ENCODE measurements at regions not wholly inside any gene's neighbourhood (a gene's known extent, or its start where the extent isn't known, plus 50 kb on each side); places are given as distances from the start of the nearest gene placed in this dataset.

DNA sequence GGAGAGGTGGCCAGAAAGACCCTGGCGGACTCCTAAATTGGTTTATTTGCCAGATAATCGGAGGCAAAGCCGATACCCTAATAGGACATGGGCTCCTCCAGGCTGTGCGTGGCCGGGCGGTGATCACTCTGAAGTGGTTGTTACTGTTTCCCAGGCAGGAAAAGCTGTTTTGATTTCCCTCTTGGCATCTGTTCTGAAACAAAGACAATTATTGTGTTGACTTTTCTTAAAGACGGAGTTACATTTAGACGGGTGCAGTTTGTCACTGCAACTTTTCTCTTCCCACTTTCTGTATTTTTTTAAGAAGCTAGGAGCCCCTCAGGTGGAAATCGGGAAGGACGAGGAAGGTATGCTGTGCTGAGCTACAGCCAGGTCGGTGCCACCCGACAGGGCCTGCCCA is 1288.4 kb downstream of the BRD1 start:
- DNase-seq: no peak

DNA sequence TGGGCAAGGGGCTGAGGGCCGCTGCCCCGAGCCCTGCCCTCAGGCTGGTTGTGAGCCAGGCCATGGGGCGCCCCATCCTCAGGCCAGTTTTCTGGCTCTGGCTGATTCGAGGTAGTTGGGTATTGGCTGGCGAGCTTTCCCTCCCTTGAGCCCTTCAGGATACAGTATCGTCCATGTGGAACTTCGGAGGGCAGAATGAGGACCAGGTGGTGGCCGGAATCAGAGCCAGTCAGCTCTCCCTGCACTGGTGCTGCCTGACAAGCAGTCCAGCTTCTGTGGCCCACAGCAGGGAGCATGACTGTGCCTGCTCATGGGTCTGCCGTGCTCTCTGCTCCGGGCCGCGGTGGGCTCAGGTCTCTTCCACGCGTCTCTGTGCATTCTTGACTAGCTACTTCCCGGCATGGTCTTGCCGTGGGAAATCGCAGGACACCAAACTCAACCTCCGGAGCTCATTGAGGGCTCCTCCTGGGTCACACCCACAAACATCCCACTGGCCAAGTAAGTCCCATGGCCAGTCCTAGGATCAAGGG is 1289.3 kb downstream of the BRD1 start:
- DNase-seq: no peak

DNA sequence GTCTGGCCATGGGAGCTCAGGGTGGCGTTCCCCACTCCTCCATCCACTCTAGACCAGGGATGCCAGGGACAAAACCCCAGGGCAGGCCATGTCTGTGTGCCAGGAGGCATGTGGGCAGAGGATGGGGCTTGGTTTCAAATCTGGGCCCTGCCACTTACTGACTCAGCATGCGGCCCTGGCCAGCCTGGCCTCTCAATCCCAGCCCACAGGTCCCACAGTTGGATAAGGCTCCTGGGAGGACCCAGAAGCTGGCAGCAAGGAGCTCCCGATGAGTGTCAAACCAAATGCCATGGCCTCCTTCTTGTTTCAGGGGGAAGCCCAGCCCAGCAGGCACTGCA is 1290.4 kb downstream of the BRD1 start:
- no peak for DNase-seq

DNA sequence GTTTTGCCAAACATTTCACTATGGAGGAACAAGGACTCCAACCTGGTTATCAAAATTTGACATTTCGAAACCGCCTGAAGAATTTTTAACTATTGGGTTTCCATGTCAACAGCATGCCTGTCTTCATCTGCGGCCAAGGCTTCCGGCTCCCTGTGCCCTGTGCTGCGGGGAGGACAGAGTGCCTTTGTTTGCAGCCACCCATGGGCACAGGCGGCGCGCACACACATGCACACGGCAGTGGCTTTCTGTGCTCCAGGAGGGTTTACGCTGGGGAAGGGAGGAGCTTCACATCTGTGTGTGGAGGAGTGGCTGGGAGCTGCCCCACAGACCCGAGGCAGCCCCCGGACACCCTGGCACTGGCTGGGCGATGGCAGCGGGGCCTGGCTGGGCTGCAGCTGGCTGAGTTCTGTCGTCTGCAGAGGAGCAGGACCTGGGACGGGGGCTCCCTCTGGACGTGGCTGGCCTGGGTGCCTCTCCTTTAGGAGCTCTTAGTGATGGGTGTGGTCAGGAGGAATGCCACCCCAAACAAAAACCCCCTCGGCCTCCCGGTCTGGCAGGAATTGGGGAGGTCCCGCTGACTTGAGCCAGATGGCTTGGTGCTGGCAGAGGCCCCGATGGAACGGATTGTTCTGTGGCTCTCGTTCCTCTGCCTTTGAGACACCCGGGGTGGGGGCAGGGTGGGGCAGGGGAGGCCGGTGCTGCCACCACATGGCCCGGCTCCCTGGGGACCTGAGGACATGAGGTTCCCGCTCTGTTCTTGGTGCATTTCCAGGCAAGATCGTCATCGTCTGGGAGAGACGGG is 1290.9 kb downstream of the BRD1 start:
- DNase-seq: peak; percentile 19

DNA sequence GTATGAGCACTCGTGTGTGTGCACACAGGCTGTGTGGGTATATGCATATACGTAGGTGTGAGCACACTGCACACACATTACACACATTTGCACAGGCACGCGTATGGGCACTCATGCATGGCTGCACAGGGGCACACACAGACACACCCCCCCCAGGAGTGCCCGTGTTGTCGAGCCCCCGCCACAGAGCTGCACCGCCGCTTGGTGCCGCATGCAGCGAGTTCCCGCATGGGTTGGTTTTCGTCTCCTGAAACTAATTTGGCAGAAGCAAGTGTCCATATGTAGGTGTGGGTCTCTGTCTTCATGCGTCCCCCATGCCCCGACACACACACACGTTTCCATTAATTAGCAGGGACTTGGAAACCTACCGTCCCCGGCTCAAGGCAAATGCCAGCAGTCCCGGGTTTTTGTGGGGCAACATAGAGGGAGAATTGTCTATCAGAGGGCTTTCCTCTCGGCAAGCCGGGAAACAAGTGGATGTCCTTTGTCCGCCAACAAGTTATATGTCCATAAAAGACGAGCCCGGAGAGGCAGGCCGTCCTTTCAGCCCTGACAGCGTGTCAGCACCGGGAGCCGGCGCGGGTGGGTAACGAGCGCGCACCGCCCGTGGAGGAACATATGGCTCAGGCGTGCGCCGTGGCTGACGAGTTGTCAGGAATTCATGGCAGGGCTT is 1291.7 kb downstream of the BRD1 start:
- no peak for DNase-seq

DNA sequence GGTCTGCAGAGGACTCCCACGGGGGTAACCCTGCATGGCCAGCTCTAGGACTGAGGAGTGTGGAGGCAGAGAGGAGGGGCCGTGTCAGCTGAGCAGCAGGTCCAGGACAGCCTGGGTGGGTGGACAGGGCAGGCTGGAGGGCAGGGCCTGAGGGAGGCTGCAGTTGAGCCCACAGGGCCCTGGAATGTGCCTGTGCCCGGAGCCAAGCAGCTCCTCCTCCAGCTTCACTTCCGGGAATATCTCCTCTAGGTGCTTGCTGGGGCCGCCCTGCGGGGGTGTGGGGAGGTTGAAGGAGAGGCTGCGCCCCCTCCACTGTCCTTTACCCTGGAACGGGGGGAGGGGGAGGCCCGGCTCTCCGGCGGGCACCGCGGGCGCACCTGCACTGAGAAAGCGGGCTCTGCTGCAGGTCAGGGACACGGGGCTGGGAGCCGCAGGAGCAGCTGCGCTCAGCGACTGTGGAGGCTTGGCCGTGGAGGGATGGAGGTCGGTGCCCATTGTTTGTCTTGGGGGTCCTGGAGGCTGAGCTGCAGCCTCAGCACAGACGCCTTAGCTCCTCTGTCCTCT is 1293.2 kb downstream of the BRD1 start:
- no peak for DNase-seq

DNA sequence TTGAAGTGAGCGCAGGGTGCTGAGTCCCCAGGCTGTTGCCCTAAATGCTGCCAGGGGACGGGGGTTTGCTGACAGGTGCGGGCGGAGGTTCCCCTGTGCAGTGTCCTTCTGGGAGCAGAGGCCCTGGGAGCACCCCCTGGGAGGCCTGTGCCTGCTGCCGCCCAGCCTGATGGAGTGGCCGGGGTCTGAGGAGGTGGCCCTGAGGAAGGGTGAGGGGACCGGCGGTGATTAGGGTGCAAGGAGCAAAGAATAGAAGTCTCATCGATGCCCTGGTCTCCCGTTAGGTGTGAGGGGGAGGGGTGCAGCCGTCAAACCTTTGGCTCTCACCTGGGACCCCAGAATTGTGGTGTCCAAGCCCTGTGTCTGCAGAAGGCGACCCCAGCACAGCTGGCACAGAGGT is 1294.7 kb downstream of the BRD1 start:
- no peak for DNase-seq

DNA sequence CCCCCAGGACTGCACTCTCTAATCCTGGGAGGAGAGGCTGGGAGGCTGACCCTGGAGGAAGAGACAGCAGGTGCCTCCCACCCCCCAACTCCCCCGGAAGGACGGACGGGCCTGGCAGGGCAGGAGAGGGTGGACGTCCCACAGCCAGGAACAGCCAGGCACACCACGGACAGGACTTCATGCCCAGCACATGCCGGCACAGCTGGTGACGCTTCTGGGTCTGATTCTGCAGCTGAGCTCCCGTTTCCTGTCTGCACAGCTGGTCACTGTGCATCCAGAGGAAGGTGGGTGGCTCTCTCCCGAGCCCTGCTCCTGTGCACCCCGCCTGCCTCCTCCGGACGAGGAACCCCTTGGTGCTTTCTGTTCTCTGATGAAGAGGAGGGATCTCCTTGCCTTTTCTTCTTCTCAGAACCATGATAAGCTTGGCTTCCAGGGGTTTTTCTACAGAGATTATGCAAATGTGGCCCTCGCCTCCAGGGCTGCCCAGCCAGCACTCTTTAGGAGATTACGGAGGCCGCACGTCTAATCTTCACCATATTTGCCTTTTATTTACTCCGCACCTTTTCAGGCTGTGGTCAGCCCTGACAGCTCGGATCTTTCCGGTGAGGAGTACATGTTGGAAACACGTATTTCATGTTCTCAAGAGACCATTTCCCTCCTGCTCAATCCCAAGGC is 1295.8 kb downstream of the BRD1 start:
- no peak for DNase-seq

DNA sequence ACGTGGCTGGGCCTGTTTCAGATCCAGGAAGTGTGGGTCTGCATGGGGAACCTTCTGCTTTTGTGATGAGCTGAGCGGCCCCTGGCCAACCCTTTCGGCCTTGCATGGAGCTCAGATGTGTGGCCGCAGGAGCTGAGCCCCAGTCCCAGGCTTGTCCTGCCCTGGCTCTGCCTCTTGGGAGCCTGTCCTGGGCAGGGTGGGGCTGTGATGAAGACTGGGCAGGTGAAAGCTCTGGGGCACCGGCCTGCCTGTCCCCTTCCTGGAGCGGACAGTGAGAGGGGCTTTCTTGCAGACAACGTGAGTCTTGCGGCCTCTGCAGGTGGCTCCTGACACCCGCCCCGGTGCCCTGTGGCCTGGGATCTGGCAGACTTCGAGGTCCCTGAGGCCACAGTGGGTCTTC is 1296.6 kb downstream of the BRD1 start:
- no peak for DNase-seq

DNA sequence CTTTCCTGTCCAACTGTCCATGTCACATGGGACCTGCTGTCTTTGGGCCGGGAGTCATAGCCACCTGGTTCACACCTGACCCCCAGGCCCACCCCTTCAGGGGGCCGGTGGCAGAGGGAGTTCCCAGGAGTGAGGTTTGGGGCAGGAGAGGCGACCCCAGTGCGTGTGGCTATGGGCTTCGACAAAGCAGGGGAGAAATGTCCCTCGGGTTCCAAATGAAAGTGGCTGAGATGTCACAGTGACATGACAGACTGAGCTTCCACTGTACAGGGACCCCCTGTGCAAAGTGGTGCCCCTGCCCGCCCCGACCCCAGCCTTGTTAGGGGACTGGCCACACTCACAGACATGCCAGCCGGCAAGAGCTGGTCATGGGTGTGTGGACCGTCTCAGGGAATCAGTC is 1297.0 kb downstream of the BRD1 start:
- no peak for DNase-seq

DNA sequence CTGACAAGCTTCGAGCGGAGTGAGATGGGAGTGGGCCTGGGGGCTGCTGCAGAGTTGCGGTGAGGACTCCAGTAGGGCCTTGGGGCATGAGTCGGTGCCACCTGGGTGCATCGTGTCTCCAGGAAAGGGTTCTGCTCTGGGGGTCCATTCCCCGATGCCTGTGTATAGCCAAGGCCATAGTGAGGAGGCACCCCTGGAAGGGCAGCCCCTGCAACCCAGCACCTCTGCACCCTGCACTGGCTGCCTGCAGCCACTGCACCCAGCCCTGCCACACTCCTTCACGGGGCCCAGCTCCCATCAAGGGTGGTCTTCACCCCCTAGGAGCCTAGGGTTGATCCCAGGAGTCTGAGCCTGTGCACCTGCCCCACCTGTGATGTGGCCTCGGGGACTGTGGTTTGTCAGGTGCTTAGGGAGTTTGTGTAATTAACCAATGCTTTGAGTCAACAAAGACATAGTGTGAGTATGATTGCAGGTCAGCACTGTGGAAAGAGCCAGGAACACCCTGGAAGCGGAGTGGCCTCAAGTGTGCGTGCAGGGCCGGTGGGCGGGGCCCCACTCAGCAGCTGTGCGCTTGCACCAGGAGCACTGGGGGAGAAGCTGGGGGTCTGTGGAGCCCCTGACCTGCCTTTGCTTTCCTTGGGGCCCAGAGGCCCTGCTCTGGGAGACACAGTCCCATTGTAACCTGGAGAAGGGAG is 1299.3 kb downstream of the BRD1 start:
- no peak for DNase-seq

DNA sequence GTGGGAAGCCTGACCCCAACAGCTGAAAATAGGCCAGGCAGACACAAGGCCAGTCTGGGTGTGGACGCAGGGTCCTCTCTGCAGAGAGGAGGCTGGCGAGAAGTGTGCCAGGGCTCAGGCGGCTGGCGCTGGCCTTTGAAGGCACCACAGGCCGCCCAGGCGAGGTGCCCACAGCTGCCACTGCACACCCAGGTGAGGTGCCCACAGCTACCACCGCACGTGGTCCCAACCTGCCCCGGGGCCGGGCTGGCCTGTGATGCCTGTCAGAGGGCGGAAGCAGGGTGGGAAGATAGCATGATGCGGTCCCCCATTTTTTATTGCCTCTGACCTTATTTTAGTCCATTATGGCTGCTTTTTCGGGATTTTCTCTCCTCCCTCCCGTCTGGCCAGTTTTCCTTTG is 1303.9 kb downstream of the BRD1 start:
- no peak for DNase-seq

DNA sequence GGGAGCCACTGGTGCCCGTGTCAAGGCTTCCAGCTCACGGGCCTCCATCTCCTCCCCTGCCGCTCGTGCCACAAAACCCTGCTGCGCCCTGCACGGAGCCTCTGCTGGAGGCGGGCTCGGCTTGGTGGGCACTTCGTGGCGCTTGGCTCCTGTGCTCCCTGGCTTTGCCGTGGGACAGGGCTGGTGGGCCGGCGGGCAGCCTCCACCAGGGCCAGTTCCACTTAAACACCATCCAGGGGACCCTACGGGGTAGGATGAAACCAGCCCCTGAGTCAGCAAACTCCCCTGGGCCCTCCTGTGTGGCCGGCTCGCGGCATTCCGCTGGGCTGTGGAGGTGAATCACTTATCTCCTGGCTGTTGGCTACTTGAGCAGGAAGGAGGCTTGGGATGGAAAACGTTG is 1304.6 kb downstream of the BRD1 start:
- DNase-seq: no peak

DNA sequence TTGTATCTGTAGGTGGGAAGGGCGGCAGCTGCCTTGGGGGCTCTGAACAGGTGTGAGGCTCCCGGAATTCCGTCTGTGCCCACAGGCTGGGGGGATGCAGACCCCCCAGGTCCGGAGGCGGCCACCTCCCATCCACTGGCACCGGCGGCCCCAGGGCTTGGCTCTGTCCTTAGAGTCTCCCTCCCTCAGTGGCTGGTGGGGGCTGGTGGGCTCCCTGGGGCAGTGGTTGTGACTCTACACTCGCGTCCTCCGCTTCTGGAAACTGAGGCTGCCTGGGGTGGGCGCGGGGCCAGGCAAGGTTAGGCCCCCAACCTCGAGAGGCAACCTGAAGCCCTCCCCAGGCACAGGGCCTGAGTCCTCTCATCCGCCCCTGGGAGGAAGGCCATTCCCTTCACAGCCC is 1305.4 kb downstream of the BRD1 start:
- no peak for DNase-seq

DNA sequence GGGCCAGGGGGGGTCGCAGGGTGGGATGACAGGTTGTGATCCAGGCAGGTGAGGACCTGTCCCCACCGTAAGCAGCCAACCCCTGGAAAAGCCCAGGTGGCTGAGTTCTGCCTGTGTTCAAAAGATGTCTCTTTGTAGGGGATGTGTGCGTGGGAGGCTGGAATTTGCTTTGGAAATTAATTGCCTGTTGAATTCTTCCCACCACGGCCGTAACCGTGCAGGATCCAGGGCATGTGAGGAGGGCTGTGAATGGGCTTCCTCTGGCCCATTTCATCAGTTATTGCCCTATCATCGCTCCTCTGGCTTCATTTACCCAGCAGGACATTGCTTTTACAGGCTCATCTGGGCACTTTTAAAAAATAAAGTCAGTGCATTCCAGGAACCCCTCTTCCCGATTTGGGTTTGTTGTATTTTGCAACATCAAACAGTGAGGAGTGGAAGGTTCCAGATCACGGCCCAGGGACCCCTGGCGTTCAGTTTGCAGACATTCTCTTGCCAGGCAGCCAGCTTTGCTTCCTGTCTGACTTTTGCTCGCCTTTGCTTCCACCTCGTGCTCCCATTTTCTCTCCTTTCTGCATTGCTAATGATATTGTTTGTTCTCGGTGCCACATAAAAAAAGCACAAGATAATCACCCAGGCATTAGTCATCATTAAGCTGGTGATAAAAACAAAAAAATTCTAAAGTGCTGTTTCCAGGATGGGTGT is 1306.6 kb downstream of the BRD1 start:
- DNase-seq: no peak

DNA sequence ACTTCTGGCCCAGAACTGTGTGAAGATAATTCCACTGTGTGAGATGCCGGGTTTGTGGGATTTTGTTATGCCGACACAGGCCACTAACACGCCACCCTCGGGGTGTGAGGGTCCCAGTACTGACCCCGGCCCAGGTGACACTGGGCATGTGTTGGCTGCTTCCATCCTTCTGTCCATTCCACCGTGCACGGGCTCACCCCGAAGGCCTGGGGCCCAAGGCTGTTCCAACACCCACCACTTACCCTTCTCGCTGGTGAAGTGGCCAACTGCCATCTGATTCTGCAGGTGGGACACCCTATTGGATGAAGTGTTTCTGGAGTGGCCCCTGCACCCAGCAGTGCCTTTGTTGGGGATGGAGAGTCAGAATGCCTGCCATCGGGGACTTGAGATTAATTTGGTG is 1307.5 kb downstream of the BRD1 start:
- no peak for DNase-seq

DNA sequence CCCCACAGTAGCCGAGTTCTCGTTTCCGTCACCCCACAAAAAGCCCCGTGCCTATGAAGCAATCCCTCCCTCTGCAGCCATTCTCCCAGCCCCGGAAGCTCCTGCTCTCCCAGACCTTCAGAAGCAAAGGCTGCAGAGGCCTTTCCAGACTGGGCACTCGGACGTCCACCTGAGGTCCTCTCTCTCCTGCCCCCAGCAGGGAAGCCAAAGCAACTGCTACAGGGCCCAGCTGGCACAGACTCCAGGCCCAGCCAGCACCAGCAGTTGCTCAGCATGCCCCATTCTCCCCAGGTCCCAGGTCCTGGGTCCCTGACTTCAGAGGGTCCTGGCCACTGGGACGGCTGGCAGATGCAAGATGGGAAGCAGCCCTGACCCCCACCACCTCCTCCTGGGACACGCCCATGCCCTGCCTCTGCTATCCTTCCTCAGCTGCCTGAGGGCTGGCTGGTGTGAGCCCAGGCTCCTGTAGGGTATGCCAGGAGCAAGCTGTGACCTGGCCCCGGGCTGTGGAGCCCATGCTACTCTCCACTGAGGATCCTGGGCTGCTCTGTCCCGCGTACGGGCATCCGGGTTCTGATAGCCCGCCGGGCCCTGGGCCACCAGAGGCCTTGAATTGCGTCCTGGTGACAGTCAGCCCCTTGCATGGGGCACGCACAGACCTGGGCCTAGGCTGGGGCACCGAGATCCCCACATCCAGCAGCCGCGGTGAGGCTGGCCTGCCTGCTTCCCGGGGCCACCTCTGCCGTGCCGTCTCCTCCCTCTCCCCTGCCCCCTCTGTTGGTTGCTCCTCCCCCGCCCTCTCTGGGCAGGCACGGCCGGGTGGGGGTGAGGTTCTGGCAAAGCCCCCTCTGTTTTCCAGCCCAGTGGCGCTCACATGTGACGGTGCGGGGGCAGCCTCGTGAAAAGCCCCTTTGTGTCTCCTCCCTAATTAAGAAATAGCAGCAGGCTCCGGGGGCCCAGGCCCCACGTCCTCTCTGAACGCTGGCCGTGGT is 1310.3 kb downstream of the BRD1 start:
- DNase-seq: no peak

DNA sequence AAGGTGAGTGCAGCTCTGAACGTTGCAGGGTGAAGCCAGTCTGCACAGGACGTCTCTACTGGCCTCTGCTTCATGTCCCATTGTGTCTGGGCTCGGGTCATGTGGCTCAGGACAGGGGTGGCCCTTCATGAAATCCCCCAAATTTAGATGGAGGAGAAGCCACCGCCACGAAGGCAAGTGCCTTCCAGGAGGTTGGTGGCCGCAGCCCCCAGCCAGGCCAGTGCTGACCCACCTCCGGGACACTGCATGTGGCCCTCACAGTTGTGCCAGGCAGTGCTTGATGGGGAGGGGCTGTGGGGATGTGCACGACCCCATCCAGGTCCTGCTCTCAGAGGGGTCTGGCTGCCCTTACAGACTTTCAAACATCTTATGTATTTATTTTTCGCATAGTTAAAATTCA is 1311.1 kb downstream of the BRD1 start:
- DNase-seq: no peak

DNA sequence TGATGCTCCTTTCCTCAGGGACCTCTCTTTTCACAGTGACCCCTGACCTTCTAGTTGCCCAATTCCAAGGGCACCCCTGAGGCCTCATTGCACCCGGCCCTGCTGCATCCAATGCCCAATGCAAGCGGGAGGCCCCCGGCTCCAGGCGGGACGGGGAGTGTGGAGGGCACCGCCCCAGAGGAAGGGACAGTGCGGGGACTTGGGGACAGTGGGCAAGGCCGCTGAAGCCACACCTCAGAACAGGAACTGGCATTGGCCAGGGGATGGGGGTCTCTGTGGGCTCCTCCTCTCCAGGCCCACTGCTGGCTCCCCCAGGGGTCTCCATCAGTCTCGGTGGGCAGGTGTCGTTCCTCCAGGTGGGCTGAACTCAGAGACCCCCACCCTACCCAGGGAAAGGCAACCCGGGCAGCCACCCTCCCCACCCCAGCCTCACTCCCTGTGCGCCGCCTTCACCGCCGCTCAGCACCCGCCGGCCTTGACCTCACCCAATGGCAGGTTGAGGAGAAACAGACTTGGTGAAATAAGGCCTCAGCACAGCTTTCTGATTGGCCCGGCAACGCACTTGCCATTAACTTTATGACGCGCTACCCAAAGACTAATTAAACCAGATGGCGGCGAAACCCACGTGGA is 1312.0 kb downstream of the BRD1 start:
- no peak for DNase-seq

DNA sequence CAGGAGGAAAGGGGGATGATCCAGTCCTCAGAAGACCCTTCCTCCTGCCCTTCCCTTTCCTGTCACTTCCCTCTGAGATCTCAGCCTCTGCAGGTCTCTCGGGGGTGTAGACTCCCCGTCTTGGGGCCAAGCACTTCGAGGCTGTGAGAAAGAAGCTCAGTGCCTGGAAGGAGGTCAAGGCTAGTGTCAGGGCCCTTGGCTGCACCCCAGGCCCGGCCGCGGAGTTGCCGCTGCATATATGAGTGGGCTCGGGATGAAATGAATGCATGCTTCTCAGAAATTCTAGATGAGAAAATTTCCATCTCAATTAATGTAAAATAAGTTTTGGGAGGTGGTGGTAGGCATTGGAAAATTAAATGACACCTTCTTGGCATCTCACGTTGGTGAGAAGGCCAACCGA is 1313.7 kb downstream of the BRD1 start:
- no peak for DNase-seq

DNA sequence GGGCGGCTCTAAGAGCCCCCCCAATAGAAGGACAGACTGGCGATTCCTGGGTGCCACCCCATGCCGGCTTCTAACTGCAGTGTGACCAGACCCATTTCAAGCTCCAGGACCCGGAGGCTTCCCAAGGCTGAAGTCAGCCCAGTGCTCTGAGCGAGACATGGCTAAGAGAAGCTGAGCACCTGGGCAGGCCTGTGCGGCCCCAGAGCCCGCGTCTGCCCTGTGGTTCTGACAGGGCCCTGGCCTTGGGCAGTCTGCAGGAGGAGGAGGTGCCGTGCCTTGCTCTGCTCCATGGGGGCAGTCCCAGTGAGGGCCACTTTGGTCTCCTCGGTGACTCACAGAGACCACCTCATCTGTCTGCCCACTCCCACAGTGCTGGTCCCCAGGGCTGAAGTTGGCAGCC is 1314.2 kb downstream of the BRD1 start:
- no peak for DNase-seq

All from NCI-H1048 (cell line).